GM19025 (cell line): ENCODE measurements at regions not wholly inside any gene's neighbourhood (a gene's known extent, or its start where the extent isn't known, plus 50 kb on each side); places are given as distances from the start of the nearest gene placed in this dataset.
"Not testable (repeated sequence)": the region's sequence is repeated elsewhere in the genome, so short reads cannot be mapped to it uniquely, and the experiment has no call there.

Experiments
- ATAC-seq: cut with Tn5 transposase; IDR thresholded peaks from one replicate; pipeline ENCODE4 v1.9.1; 2021; ENCODE audit warnings: mild to moderate bottlenecking, low read depth, moderate library complexity; ENCODE audit not compliant: unreplicated experiment

- no peak for ATAC-seq
Observed at GRCh38 chr3:81846988-81847387, 85.5 kb upstream of the GBE1 start.

- ATAC-seq = no peak
Observed at GRCh38 chr3:81841540-81841939, 80.1 kb upstream of the GBE1 start.

- ATAC-seq = no peak
Observed at GRCh38 chr3:81839504-81840094, 78.2 kb upstream of the GBE1 start.

- no peak for ATAC-seq
Observed at GRCh38 chr3:81838457-81838856, 77.0 kb upstream of the GBE1 start.

GRCh38 chr3:81837071-81837593 is 75.7 kb upstream of the GBE1 start:
- no peak for ATAC-seq

- ATAC-seq = no peak
Observed at GRCh38 chr3:81829937-81830336, 68.5 kb upstream of the GBE1 start.

GRCh38 chr3:81829272-81829671 is 67.8 kb upstream of the GBE1 start:
- not testable (repeated sequence) for ATAC-seq

DNA sequence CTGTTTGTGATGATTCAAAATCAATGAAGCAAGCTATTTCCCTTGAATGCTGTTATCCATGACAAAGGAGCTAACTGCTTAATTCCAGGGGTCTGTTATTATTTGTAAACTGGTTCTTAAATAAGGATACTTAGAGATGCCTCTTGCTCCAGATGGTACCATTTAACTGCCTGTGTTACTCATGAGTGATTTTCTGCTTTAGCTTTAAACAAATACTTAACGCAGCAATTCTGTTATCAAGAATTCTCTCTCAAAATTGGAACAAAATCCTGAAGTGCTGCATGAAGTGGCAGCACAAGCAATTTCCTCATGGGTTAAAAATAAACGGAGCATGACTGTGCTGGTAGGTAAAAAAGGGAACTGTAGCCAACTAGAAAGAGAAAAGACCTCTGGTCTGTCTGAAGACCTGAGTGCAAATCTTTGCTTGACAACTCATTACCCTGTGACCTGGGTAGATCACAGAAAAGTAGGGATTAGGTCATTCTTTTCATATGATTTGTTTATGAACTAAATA is 62.5 kb upstream of the GBE1 start:
- peak; percentile 95 for ATAC-seq

DNA sequence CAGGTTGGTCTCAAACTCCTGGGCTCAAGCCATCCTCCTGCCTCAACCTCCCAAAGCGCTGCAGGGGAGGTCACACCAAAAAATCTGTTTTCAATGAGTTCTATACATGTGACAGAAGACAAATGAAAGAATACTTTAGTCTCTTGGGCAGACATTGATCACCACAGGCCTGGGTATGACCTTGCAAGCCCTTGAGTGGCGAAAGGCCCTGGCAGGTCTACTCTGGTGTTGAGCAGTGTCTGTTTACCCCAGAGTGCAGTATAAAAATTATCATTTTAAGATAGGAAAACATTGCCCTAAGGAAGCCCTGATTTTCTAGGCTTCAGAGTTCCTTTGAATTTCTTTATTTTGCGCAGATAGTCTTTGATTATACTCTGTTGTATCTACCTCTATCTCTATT is 61.6 kb upstream of the GBE1 start:
- no peak for ATAC-seq

GRCh38 chr3:81816473-81817250 is 55.2 kb upstream of the GBE1 start:
- ATAC-seq = peak; percentile 99

DNA sequence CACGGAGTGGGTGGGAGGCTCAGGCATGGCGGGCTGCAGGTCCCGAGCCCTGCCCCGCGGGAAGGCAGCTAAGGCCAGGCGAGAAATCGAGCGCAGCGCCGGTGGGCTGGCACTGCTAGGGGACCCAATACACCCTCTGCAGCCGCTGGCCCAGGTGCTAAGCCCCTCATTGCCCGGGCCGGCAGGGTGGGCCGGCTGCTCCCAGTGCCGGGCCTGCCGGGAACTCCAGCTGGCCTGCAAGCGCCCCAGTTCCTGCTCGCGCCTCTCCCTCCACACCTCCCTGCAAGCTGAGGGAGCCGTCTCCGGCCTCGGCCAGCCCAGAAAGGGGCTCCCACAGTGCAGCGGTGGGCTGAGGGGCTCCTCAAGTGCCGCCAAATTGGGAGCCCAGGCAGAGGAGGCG is 50.7 kb upstream of the GBE1 start:
- ATAC-seq = not testable (repeated sequence)
